ENCODE measurements at regions not wholly inside any gene's neighbourhood (a gene's known extent, or its start where the extent isn't known, plus 50 kb on each side); places are given as distances from the start of the nearest gene placed in this dataset.
A peak's percentile ranks its signal among the peaks of the same experiment; 100 is the strongest.

DNA sequence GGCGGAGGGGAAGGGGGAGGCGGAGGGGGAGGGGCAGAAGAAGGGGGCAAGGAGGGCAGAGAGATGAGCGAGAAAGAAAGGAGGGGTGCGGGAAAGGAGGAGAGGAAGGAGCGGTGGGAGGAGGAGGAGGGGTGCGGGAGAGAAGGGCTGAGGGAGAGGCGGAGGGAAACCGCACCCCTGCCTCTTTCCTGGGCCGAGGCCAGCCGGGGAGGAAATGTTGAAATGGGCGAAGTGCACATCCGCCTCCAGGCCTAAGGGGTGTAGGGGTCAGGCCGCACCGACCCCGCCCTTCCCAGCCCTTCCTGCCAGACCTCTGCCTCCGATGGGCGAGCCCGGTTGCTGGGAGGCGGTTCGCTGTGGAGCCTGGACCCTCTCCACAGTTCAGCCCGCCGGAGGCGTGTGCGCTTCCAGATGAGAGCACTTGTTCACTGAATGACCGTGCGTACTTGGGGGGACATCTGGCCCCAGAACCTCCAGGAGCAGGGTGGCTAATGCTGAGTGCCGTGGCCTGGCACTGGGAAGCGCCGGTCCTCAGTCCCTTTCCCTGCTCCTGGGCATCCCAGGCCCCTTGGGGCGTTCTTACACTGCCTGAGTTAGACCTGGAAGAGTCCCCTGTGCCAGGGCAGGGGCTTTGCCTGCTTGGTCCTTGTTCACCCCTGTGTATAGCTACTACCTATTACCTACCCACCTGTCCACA, 110.3 kb upstream of the KLF13 start:
- WGBS (ENCODE audit: missing lambda C conversion rate) = 5% methylated on average over 25 of the region's 30 CpGs
- Histone ChIP-seq H3K4me2 (peak overlapping the region; percentile 99), H3K4me3 (peak overlapping the region; percentile 69), H3K4me1 (peaks cover 21% of the 10 kb centered on the region), H3K27ac (peak overlapping the region; percentile 96 to 97), H3K9me3 (peaks cover 6% of the 10 kb centered on the region; the same call in 1 of the 3 replicates)
- FAIRE-seq (no peak), DNase-seq (ENCODE audit: low read depth in 1 of 2, low spot score in 1 of 2) (peak; percentile 86 to 94), ATAC-seq (peak; percentile 75 to 90)
- ChIA-PET CTCF (interaction anchor here (1.0 to 3.9 kb wide), 6 partner anchors 16 to 274 kb away, joined by 3 to 14 read pairs (median 4); partner anchors contain the start of gene KLF13), POLR2A (interaction anchor here (0.9 to 1.5 kb wide), 2 partner anchors 9 to 110 kb away, joined by 3 to 5 read pairs; partner anchors contain the start of gene KLF13)
- peak; percentile 61 for TF ChIP-seq POLR2A (IDR thresholded peaks at IDR 0.05; ENCODE audit: low read length)
- TF ChIP-seq CEBPB (IDR thresholded peaks at IDR 0.05) = peak in 1 of 2 experiments; percentile 57; a peak in 2 of 4 replicates
- TF ChIP-seq ZSCAN20 (CRISPR knock-in tag; IDR thresholded peaks at IDR 0.05) = no peak
- 0 out of 2 replicates have a peak, but pooled peaks have one; percentile 15 for TF ChIP-seq MYC (IDR thresholded peaks at IDR 0.05; ENCODE audit: borderline replicate concordance, low read length)
- TF ChIP-seq EP300 (IDR thresholded peaks at IDR 0.05) = peak in 1 of 2 experiments; percentile 60; a peak in 2 of 5 replicates
- 0 out of 2 replicates have a peak, but pooled peaks have one; percentile 12 for TF ChIP-seq MAZ (IDR thresholded peaks at IDR 0.05; ENCODE audit: borderline replicate concordance, low read depth, low read length)
- TF ChIP-seq SMC3 (IDR thresholded peaks at IDR 0.05) = peak; percentile 30; the same call in 1 of the 3 replicates
- peak in 1 of 2 experiments; percentile 59; a peak in 2 of 5 replicates for TF ChIP-seq JUN (IDR thresholded peaks at IDR 0.05)
- no peak for TF ChIP-seq KDM5A (IDR thresholded peaks at IDR 0.05)
- TF ChIP-seq MAX (IDR thresholded peaks at IDR 0.05) = peak; percentile 44; the same call in 1 of the 2 replicates

DNA sequence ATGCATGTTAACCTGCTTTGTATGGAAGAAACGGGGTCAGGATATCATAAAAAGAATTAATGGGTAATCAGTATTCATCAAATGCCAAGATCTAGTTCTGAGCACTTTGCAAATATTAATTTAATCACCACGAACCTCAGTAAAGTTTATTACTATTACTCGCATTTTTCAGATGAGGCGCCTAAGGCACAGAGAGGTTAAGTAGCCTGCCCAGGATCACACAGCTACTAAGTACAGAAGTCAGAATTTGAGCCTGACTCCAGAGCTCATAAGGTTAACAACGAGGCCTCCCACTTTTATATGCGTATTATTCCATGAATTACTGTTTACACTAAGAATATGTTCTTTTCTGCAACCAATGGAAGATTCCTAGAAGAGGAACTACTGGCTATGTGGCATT, 109.6 kb upstream of the KLF13 start:
- 83% methylated on average over 6 of the region's 6 CpGs for whole genome bisulfite sequencing (ENCODE audit: missing lambda C conversion rate)

More for the DNA sequence above, 109.6 kb upstream of the KLF13 start:
- peak overlapping the region; percentile 69 for H3K4me3 ChIP-seq
- peak overlapping the region; percentile 96 to 97 for H3K27ac ChIP-seq
- ChIA-PET POLR2A (interaction anchor here (0.9 to 1.5 kb wide), 2 partner anchors 9 to 109 kb away, joined by 3 to 5 read pairs; partner anchors contain the start of gene KLF13), CTCF (interaction anchor here (0.6 to 3.9 kb wide), 6 partner anchors 17 to 1582 kb away, joined by 3 to 14 read pairs (median 3); partner anchors contain the start of gene KLF13)
- peak overlapping the region; percentile 99 for H3K4me2 ChIP-seq
- peaks cover 25% of the 10 kb centered on the region for H3K4me1 ChIP-seq
- FAIRE-seq (no peak), DNase-seq (ENCODE audit: low read depth in 1 of 2, low spot score in 1 of 2) (no peak), ATAC-seq (no peak)
- H3K9me3 ChIP-seq = no peaks in the 10 kb centered on the region
- TF ChIP-seq, protein P1, sequence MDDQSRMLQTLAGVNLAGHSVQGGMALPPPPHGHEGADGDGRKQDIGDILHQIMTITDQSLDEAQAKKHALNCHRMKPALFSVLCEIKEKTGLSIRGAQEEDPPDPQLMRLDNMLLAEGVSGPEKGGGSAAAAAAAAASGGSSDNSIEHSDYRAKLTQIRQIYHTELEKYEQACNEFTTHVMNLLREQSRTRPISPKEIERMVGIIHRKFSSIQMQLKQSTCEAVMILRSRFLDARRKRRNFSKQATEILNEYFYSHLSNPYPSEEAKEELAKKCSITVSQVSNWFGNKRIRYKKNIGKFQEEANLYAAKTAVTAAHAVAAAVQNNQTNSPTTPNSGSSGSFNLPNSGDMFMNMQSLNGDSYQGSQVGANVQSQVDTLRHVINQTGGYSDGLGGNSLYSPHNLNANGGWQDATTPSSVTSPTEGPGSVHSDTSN (IDR thresholded peaks at IDR 0.05) = no peak
- TF ChIP-seq RCOR1 (IDR thresholded peaks at IDR 0.05; ENCODE audit: low read depth, low read length) (no peak), HDAC2 (IDR thresholded peaks at IDR 0.05) (no peak), MYC (IDR thresholded peaks at IDR 0.05; ENCODE audit: borderline replicate concordance, low read length) (no peak), MAX (IDR thresholded peaks at IDR 0.05) (no peak), ZNF302 (CRISPR knock-in tag; IDR thresholded peaks at IDR 0.05) (no peak), ZFP36 (IDR thresholded peaks at IDR 0.05; ENCODE audit: borderline replicate concordance, partially characterized antibody) (peak; percentile 83), RARB (CRISPR knock-in tag; IDR thresholded peaks at IDR 0.05) (no peak), KDM1A (IDR thresholded peaks at IDR 0.05; ENCODE audit: low read depth) (0 out of 2 replicates have a peak, but pooled peaks have one; percentile 26), ZC3H11A (IDR thresholded peaks at IDR 0.05) (no peak), HOXA7 (CRISPR knock-in tag; IDR thresholded peaks at IDR 0.05) (no peak)
- TF ChIP-seq, protein P2, sequence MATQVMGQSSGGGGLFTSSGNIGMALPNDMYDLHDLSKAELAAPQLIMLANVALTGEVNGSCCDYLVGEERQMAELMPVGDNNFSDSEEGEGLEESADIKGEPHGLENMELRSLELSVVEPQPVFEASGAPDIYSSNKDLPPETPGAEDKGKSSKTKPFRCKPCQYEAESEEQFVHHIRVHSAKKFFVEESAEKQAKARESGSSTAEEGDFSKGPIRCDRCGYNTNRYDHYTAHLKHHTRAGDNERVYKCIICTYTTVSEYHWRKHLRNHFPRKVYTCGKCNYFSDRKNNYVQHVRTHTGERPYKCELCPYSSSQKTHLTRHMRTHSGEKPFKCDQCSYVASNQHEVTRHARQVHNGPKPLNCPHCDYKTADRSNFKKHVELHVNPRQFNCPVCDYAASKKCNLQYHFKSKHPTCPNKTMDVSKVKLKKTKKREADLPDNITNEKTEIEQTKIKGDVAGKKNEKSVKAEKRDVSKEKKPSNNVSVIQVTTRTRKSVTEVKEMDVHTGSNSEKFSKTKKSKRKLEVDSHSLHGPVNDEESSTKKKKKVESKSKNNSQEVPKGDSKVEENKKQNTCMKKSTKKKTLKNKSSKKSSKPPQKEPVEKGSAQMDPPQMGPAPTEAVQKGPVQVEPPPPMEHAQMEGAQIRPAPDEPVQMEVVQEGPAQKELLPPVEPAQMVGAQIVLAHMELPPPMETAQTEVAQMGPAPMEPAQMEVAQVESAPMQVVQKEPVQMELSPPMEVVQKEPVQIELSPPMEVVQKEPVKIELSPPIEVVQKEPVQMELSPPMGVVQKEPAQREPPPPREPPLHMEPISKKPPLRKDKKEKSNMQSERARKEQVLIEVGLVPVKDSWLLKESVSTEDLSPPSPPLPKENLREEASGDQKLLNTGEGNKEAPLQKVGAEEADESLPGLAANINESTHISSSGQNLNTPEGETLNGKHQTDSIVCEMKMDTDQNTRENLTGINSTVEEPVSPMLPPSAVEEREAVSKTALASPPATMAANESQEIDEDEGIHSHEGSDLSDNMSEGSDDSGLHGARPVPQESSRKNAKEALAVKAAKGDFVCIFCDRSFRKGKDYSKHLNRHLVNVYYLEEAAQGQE (IDR thresholded peaks at IDR 0.05) = no peak

Data from A549 (cell line).